Rectal smooth muscle tissue (tissue), 1 donor: ENCODE measurements at regions not wholly inside any gene's neighbourhood (a gene's known extent, or its start where the extent isn't known, plus 50 kb on each side); places are given as distances from the start of the nearest gene placed in this dataset.

Experiments used
- H3K27ac ChIP-seq: one replicate; pipeline ENCODE4 v1.7.0; 2013; ENCODE audit warnings: low read depth, low read length, inconsistent platforms
- H3K27me3 ChIP-seq: one replicate; pipeline ENCODE4 v1.7.0; 2013; ENCODE audit warnings: low read length; ENCODE audit not compliant: control insufficient read depth, insufficient read depth
- H3K36me3 ChIP-seq: one replicate; pipeline ENCODE4 v1.7.0; 2013; ENCODE audit warnings: low read length; ENCODE audit not compliant: control insufficient read depth, insufficient read depth
- H3K4me1 ChIP-seq: one replicate; pipeline ENCODE4 v1.7.0; 2013; ENCODE audit warnings: low read length; ENCODE audit not compliant: control insufficient read depth, insufficient read depth
- H3K4me3 ChIP-seq: one replicate; pipeline ENCODE4 v1.7.0; 2013; ENCODE audit warnings: low read length
- H3K9ac ChIP-seq: one replicate; pipeline ENCODE4 v1.7.0; 2013; ENCODE audit warnings: low read length

DNA sequence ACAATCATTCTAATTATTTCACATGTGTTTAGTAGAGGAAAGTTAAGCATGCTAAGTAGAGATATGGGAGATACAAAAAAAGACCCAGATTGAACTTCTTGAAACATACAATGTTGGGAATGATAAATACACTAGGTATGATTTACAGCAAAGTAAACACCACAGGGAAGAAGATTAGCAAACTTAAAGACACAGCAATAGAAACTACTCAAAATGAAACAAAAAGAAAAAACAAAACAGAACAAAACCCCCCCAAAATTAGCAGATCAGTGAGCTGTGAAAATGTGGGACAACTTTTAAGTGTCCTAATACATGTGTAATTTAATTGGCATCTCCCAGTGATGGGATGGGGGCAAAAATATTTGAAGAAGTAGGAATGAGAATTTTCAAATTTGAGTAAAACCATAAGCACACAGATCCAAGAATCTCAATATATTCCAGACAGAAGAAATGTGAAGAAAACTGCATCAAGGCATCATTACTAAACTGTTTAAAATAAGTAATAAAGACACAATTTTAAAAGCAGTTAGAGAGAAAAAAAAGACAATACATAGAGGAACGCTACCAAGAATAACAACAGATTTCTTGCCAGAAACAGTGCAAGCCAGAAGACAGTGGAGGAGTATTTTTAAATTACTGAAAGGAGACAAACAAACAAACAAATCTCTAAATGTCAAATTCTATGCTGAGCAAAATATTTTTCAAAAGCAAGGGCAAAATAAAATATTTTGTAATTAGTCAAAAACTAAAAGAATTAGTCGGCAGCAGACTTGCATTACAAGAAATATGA, 473.7 kb downstream of the QKI start:
- H3K4me1 ChIP-seq, result no peaks in the 10 kb centered on the region
- H3K4me3 ChIP-seq, result no peak overlapping the region
- H3K27me3 ChIP-seq, result no peaks in the 10 kb centered on the region
- H3K36me3 ChIP-seq, result no peaks in the 10 kb centered on the region
- H3K27ac ChIP-seq, result no peak overlapping the region
- no peak overlapping the region for H3K9ac ChIP-seq

DNA sequence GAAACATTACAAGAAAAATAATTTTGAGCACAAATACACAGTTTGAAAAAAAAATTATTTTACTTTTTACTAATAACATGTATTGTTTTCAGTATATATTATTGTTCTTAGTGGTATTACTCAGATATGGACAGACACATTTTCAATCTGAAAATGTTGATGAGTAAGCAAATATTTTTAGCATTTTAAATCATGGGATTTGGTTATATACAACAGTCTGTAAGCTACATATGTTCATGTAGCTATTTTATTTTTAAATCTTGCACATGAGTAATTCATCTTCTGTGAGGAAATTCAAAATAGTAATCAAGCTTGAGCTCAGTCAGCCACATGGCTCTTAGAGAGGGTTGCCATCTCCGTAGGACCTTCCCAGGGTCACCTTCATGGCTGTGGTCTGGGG, 471.9 kb downstream of the QKI start:
- Histone ChIP-seq H3K4me3 (no peak overlapping the region), H3K4me1 (no peaks in the 10 kb centered on the region), H3K27ac (no peak overlapping the region), H3K36me3 (no peaks in the 10 kb centered on the region), H3K27me3 (no peaks in the 10 kb centered on the region), H3K9ac (no peak overlapping the region)

DNA sequence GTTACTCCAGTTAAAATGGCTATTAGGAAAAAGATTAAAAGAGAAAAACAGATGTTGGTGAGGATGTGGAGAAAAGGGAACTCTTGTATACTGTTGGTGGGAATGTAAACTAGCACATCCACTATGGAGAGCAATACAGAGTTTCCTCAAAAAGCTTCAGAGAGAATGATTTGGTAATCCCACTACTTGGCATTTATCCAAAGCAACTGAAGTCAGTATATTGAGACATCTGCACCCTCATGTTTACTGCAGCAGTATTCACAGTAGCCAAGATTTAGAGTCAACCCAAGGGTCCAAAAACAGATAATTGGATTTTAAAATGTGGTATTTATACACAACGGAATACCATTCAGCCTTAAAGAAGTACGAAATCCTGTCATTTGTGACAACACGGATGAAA, 469.5 kb downstream of the QKI start:
- no peaks in the 10 kb centered on the region for H3K27me3 ChIP-seq
- no peak overlapping the region for H3K9ac ChIP-seq
- H3K4me1 ChIP-seq, result no peaks in the 10 kb centered on the region
- H3K4me3 ChIP-seq, result no peak overlapping the region
- no peaks in the 10 kb centered on the region for H3K36me3 ChIP-seq
- no peak overlapping the region for H3K27ac ChIP-seq

DNA sequence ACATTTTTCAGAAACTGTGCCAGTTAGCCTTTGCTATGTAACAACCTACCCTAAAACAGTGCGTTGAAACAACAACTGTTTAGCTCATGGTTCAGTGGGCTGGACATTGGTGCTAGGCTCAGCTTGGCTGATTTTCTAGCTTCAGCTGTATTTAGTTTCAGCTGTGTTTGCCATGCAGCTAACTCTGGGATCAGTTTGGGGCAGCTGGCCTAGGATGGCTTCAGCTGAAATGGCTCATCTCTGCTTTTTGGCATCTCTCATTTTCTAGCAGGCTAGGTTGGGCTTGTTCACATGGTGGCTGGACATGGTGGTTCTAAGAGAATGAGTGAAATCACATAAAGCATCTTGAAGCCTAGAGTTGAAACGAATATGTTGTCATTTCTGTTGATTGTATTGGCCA, 464.2 kb downstream of the QKI start:
- H3K4me1 ChIP-seq, result no peaks in the 10 kb centered on the region
- no peak overlapping the region for H3K4me3 ChIP-seq
- H3K36me3 ChIP-seq, result no peaks in the 10 kb centered on the region
- H3K9ac ChIP-seq, result no peak overlapping the region
- no peaks in the 10 kb centered on the region for H3K27me3 ChIP-seq
- no peak overlapping the region for H3K27ac ChIP-seq

DNA sequence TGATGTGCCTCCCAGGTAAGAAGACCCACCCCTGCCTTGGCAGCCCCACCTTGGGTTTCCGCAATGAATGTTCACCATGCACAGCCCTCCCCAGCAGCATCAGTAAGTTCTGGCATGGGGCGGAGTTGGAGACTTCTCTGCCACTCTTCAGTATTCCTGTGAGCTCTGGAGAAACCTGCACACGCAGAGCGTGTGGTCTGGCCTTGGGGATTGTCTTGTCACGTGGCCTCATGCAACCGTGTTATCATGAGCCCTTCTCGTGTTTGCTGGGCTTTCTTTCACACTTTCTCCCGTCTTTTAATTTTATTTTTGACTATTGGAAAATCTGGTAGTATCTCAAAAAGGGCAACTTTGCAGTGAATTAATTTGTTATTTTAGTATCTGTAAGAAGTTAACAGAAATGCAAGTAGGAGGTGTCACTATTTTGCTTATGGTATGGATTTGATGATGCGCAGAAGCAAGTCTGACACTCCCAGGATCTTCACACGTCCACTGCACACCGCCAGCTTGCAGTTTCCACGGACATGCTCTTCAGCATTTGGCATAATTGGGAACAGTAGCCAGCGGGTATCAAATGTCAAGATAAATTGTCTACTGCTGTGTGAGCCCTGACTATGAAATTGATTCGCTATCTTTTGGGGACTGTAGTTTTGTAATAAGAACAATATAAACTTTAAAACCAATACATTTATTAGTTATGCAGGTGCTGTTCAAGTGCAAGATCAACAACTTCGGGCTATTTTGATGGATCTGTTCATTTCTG, 463.5 kb downstream of the QKI start:
- H3K27ac ChIP-seq, result no peak overlapping the region
- no peaks in the 10 kb centered on the region for H3K36me3 ChIP-seq
- H3K9ac ChIP-seq, result no peak overlapping the region
- H3K4me1 ChIP-seq, result no peaks in the 10 kb centered on the region
- H3K27me3 ChIP-seq, result no peaks in the 10 kb centered on the region
- H3K4me3 ChIP-seq, result no peak overlapping the region

DNA sequence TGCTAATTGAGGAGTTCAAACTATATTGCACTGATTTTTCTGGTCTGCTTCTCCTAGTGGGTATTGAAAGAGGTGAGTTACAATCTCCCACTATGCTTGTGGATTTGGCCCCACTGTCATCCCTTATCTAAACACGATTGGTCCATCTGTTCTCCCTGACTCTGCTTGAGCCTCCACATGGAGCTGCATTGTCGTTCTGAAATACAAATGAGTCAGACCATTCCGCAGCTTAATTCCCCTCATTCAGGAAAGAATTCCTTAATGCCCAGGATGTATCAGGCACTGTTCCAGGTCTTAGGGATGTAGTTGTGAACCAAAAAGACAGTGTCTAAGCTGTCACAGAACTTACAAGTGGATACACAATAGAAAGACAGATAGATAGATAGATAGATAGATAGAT, 461.9 kb downstream of the QKI start:
- Histone ChIP-seq H3K9ac (no peak overlapping the region), H3K4me3 (no peak overlapping the region), H3K36me3 (no peaks in the 10 kb centered on the region), H3K27ac (no peak overlapping the region), H3K27me3 (no peaks in the 10 kb centered on the region), H3K4me1 (no peaks in the 10 kb centered on the region)

DNA sequence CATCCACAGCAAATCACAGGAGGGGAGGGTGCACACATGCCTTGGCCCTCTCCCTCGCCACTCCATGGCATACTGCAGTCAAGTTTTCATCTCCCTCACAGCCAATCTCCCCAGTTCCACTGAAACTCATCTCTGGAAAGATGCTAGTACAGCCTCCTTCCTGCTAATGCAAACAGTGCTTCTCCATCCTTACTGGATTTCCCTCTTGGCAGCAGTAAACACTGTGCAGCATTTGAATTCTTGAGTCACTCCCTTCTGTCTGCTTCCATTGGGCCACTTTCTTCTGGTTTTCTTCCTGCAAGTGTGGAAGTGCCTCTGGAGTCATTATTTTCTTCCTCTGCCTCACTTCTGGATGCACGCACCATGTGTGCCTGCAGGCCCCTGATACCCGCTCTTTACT, 460.3 kb downstream of the QKI start:
- Histone ChIP-seq H3K9ac (no peak overlapping the region), H3K4me1 (no peaks in the 10 kb centered on the region), H3K4me3 (no peak overlapping the region), H3K27me3 (no peaks in the 10 kb centered on the region), H3K27ac (no peak overlapping the region), H3K36me3 (no peaks in the 10 kb centered on the region)

DNA sequence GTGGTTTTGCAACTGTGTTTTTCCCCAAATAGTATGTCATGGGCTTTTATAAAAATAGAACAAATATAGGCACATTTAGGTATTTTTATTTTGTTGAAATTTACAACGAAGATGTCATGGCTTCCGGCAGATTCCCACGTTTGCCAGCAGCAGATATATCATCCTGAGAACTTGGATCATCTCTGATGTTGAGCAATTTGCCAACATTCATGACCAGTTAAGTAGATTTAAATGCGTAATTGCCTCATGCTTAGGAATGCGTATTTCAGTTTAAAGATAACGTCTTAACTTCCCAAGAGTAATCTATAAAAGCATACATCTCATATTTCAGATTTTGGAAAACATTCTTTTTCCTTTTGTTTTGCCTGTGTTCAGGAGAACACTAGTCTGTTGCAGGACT, 457.8 kb downstream of the QKI start:
- H3K9ac ChIP-seq, result no peak overlapping the region
- no peak overlapping the region for H3K27ac ChIP-seq
- no peak overlapping the region for H3K4me3 ChIP-seq
- no peaks in the 10 kb centered on the region for H3K27me3 ChIP-seq
- H3K4me1 ChIP-seq, result no peaks in the 10 kb centered on the region
- H3K36me3 ChIP-seq, result no peaks in the 10 kb centered on the region

DNA sequence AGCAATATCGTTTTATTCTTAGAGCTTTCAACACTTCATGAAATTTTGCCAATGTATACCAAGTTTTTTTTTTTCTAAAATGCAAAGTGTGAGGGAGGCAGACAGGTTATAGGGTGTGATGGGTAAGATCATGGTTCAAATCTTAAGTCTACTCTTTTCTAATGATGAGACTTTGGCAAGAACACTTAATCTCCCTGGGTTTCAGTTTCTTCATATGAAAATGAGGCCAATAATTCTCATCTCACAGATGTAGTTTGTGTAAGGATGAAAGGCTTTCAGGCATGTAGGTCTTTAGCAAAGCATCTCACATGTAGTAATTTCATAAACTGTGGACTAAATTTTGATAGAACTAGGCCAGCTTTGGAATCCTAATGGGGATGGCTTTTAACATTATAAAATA, 457.1 kb downstream of the QKI start:
- Histone ChIP-seq H3K27me3 (no peaks in the 10 kb centered on the region), H3K9ac (no peak overlapping the region), H3K27ac (no peak overlapping the region), H3K4me3 (no peak overlapping the region), H3K4me1 (no peaks in the 10 kb centered on the region), H3K36me3 (no peaks in the 10 kb centered on the region)

DNA sequence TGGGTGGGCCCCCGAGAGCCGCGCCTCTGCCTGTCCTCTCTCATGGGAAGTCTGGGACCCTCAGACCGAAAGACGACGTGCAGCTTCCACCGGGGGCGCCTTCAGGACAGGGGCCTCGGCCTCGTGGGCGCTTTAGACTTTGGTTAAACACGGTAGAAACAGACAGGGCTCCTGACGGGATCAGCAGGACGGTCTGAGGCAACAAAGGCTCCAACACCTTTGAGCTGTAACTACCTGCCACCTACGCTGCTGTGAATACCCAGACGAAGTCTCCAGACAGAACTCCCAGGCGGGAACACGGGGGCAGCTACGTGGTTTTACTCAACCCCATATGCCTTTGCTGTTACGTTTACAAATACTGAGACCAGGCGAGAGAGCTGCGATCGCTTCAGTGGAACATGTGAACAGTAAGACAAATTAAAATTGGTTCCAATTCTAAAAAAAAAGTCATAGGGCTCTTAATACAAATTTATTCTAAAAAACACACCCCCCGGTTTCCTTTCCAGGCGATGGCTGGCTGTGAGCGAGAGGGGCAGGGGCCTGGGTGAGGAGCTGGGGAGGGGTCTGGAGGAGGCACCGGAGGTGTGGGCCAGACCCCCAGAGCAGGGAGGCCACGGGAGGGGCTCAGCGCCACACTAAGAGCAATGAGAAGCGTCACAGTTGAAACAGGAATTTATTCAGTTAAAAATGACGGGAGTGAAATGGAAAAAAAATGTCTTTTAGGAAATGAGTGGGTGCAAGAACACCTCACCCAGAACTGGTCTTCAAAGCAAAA, 453.2 kb downstream of the QKI start:
- Histone ChIP-seq H3K4me1 (no peaks in the 10 kb centered on the region), H3K27me3 (no peaks in the 10 kb centered on the region), H3K27ac (no peak overlapping the region), H3K4me3 (no peak overlapping the region), H3K9ac (no peak overlapping the region), H3K36me3 (no peaks in the 10 kb centered on the region)

DNA sequence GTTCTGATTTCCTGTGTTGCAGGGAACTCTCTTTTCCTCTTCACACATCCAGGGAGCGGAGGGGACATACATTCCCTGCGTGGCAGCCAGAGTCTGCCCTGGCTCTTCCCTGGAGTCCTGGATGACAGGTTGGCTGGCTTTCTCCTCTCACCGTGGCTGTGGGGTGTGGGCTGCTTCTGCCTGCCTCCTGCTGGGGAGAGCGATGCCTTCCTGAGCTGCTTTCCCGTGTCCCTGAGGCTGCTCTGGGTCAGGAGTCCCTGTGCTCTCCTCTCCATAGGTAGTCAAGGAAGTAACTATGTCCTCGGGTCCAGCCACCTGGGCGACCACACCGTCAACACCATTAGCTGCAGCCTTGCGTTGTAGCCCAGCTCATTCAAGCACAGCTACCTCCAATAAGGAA, 451.7 kb downstream of the QKI start:
- Histone ChIP-seq H3K27ac (no peak overlapping the region), H3K27me3 (no peaks in the 10 kb centered on the region), H3K4me1 (no peaks in the 10 kb centered on the region), H3K9ac (no peak overlapping the region), H3K36me3 (no peaks in the 10 kb centered on the region), H3K4me3 (no peak overlapping the region)

DNA sequence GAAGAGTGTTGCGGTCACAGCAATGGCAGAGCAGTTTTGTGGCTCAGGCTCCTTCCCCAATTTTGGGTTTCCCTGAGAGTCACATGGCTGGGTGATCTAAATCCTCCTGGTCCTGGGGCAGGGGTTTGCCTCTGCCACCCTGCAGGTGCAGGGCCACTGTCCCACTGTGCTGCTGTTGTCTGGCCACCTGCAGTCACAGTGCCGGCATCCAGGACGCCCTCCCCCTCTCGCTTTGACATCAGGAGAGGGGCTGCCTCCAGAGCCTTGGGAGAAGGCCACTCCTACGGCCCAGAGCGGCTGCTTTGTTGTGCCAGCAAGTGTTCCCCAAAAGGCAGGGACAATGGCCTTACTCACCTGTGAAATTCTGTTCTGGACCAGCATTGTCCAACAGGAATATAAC, 449.0 kb downstream of the QKI start:
- Histone ChIP-seq H3K4me3 (no peak overlapping the region), H3K27ac (no peak overlapping the region), H3K9ac (no peak overlapping the region), H3K36me3 (no peaks in the 10 kb centered on the region), H3K4me1 (no peaks in the 10 kb centered on the region), H3K27me3 (no peaks in the 10 kb centered on the region)
